Muscle of leg (tissue), 3 donors: ENCODE measurements at regions not wholly inside any gene's neighbourhood (a gene's known extent, or its start where the extent isn't known, plus 50 kb on each side); places are given as distances from the start of the nearest gene placed in this dataset.
A peak's percentile ranks its signal among the peaks of the same experiment; 100 is the strongest.
"Not testable (repeated sequence)": the region's sequence is repeated elsewhere in the genome, so short reads cannot be mapped to it uniquely, and the experiment has no call there.

ENCODE experiments used
- DNase-seq: peaks from one replicate; pipeline ENCODE4 v3.0.0; 2013
- H3K27ac ChIP-seq: one replicate; pipeline ENCODE4 v1.5.1; 2013; ENCODE audit warnings: mild to moderate bottlenecking, low read length, control low read depth
- H3K27me3 ChIP-seq: one replicate; pipeline ENCODE4 v1.6.1; 2013; ENCODE audit warnings: low read length; ENCODE audit not compliant: control insufficient read depth, insufficient read depth
- H3K36me3 ChIP-seq: one replicate; pipeline ENCODE4 v1.6.1; 2013; ENCODE audit warnings: low read length; ENCODE audit not compliant: control insufficient read depth, insufficient read depth
- H3K4me1 ChIP-seq: one replicate; pipeline ENCODE4 v1.6.1; 2013; ENCODE audit warnings: low read length; ENCODE audit not compliant: control insufficient read depth, insufficient read depth
- H3K4me3 ChIP-seq: one replicate; pipeline ENCODE4 v1.5.1; 2013; ENCODE audit warnings: low read length, control low read depth
- H3K9me3 ChIP-seq: replicated peaks from 2 replicates; pipeline ENCODE4 v1.6.1; 2013; ENCODE audit warnings: low read depth, low read length; ENCODE audit not compliant: control insufficient read depth
- WGBS: methylation state at CpG from one replicate; pipeline ENCODE4 v1.1.5; 2013; ENCODE audit warnings: missing lambda C conversion rate; ENCODE audit not compliant: insufficient coverage; 5-methylcytosine and 5-hydroxymethylcytosine counted together

- no peak for DNase-seq
- 92% methylated on average over 4 of the region's 5 CpGs for WGBS
- H3K4me1 ChIP-seq, result no peaks in the 10 kb centered on the region
- H3K27me3 ChIP-seq, result peaks cover 2% of the 10 kb centered on the region
- H3K36me3 ChIP-seq, result no peaks in the 10 kb centered on the region
- no peaks in the 10 kb centered on the region for H3K9me3 ChIP-seq
- H3K27ac ChIP-seq, result no peak overlapping the region
- no peak overlapping the region for H3K4me3 ChIP-seq
These were observed 253.9 kb downstream of the AGTPBP1 start for GRCh38 chr9:85487872-85488271.

DNA sequence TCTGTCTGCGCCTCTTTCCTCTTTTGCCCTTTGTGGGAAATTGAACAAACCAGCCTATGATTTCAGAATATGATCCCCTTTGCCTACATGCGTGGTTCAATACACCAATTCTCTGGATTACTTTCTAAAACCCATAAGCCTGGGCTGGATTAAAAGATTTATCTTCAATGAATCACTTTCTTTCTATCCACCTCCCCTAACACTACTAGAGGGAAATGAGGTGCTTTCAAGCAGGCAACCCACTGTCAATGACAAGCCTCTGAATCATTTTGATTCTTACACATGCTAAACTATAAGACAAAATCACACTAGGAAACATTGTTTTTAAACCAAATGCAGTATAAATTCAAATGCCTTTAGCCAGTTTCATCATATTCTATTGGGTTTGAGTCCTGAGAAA, 257.5 kb downstream of the AGTPBP1 start:
- peaks cover 2% of the 10 kb centered on the region for H3K27me3 ChIP-seq
- no peaks in the 10 kb centered on the region for H3K9me3 ChIP-seq
- H3K27ac ChIP-seq, result no peak overlapping the region
- no peak overlapping the region for H3K4me3 ChIP-seq
- no CpG with 5 or more reads among the region's 2 CpGs for WGBS
- H3K36me3 ChIP-seq, result no peaks in the 10 kb centered on the region
- no peaks in the 10 kb centered on the region for H3K4me1 ChIP-seq
- no peak for DNase-seq

GRCh38 chr9:85483208-85483607, 258.5 kb downstream of the AGTPBP1 start:
- H3K36me3 ChIP-seq, result no peaks in the 10 kb centered on the region
- WGBS, result 69% methylated on average over 3 of the region's 4 CpGs
- DNase-seq, result peak; percentile 56

GRCh38 chr9:85479305-85479704, 262.4 kb downstream of the AGTPBP1 start:
- Histone ChIP-seq H3K9me3 (peaks cover 5% of the 10 kb centered on the region), H3K4me3 (no peak overlapping the region), H3K4me1 (no peaks in the 10 kb centered on the region), H3K27me3 (no peaks in the 10 kb centered on the region), H3K36me3 (no peaks in the 10 kb centered on the region), H3K27ac (no peak overlapping the region)
- WGBS, result 67% methylated on average over 1 of the region's 1 CpG
- no peak for DNase-seq

More at GRCh38 chr9:85483208-85483607, 258.5 kb downstream of the AGTPBP1 start:
- Histone ChIP-seq H3K4me1 (no peaks in the 10 kb centered on the region), H3K27me3 (peaks cover 2% of the 10 kb centered on the region), H3K4me3 (no peak overlapping the region), H3K9me3 (no peaks in the 10 kb centered on the region), H3K27ac (no peak overlapping the region)

DNA sequence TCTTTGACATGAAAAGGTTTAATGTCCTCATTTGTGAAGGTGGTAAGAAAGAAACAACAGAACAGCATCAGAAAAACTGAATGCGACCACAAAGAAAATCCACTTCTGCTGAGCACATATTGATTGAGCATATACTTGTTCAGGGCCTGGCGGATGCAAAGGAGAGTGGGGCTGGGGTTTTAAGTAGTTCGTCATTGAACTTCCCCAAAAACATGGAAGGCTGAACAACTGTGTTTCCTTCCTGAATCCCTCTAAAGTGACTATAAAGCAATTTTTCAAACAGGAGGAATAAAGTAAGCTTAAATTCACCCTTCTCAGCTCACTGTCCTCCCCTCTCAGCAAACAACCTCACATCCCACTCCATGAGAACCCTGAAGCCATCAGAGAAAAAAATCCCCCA, 262.9 kb downstream of the AGTPBP1 start:
- peak; percentile 69 for DNase-seq
- no CpG with 5 or more reads among the region's 3 CpGs for WGBS

GRCh38 chr9:85474896-85475295, 266.9 kb downstream of the AGTPBP1 start:
- H3K36me3 ChIP-seq, DNase-seq, H3K9me3 ChIP-seq, H3K27ac ChIP-seq, H3K27me3 ChIP-seq, H3K4me1 ChIP-seq, H3K4me3 ChIP-seq: not testable (repeated sequence)

More for the DNA sequence above, 262.9 kb downstream of the AGTPBP1 start:
- H3K27ac ChIP-seq, result no peak overlapping the region
- no peaks in the 10 kb centered on the region for H3K36me3 ChIP-seq
- H3K9me3 ChIP-seq, result peaks cover 5% of the 10 kb centered on the region
- no peaks in the 10 kb centered on the region for H3K4me1 ChIP-seq
- no peak overlapping the region for H3K4me3 ChIP-seq
- H3K27me3 ChIP-seq, result no peaks in the 10 kb centered on the region

DNA sequence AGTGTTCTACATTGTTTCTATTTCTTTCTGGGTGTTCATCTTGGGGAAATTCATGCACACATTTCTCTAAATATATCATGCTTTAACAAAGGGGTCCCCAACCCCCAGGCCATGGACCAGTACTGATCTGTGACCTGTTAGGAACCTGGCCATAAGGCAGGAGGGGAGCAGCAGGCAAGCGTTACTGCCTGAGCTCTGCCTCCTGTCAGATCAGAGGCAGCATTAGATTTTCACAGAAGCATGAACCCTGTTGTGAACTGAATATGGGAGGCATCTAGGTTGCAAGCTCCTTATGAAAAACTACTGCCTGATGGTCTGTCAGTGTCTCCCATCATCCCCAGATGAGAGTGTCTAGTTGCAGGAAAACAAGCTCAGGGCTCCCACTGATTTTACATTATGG, 270.0 kb downstream of the AGTPBP1 start:
- Histone ChIP-seq H3K9me3 (peaks cover 5% of the 10 kb centered on the region), H3K36me3 (no peaks in the 10 kb centered on the region), H3K27me3 (no peaks in the 10 kb centered on the region), H3K4me1 (no peaks in the 10 kb centered on the region), H3K27ac (no peak overlapping the region), H3K4me3 (no peak overlapping the region)
- DNase-seq, result no peak
- WGBS, result 60% methylated on average over 1 of the region's 1 CpG

GRCh38 chr9:85469041-85469440, 272.7 kb downstream of the AGTPBP1 start:
- no peak overlapping the region for H3K27ac ChIP-seq
- 85% methylated on average over 6 of the region's 10 CpGs for WGBS
- no peaks in the 10 kb centered on the region for H3K27me3 ChIP-seq
- no peak overlapping the region for H3K4me3 ChIP-seq
- no peak for DNase-seq
- H3K4me1 ChIP-seq, result no peaks in the 10 kb centered on the region
- no peaks in the 10 kb centered on the region for H3K9me3 ChIP-seq
- no peaks in the 10 kb centered on the region for H3K36me3 ChIP-seq

DNA sequence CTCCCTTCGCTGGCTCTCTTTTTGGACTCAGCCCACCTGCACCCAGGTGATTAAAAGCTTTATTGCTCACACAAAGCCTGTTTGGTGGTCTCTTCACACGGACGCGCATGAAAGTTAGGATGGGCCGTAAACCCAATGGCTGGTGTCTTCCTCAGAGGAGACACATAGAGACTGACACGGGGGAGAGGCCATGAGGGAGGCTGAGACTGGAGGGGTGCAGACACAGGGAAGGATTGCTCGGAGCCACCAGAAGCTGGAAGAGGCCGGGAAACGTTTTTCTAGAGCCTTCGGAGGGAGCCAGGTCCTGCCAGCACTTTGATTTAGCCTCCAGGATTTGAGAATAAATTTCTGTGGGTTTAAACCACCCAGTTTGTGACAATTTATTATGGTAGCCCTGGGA, 274.9 kb downstream of the AGTPBP1 start:
- Histone ChIP-seq H3K36me3 (no peaks in the 10 kb centered on the region), H3K4me1 (no peaks in the 10 kb centered on the region), H3K4me3 (no peak overlapping the region), H3K9me3 (no peaks in the 10 kb centered on the region), H3K27me3 (no peaks in the 10 kb centered on the region), H3K27ac (no peak overlapping the region)
- no peak for DNase-seq
- 89% methylated on average over 3 of the region's 10 CpGs for WGBS

DNA sequence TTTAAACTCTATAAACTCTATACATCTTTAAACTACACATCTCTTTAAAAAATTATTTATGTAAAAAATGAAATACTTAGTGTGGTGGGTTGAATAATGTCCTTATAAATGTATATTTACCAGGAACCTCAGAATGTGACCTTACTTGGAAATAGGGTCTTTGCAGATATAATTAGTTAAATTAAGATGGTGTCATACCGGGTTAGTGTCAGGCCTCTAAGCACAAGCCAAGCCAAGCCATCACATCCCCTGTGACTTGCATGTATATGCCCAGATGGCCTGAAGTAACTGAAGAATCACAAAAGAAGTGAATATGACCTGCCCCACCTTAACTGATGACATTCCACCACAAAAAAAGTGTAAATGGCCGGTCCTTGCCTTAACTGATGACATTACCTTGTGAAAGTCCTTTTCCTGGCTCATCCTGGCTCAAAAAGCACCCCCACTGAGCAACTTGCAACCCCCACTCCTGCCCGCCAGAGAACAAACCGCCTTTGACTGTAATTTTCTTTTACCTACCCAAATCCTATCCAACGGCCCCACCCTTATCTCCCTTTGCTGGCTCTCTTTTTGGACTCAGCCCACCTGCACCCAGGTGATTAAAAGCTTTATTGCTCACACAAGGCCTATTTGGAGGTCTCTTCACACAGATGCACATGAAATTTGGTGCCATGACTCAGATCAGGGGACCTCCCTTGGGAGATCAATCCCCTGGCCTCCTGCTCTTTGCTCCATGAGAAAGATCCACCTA, 283.5 kb downstream of the AGTPBP1 start:
- not testable (repeated sequence) for H3K4me3 ChIP-seq, H3K27ac ChIP-seq, H3K36me3 ChIP-seq, H3K9me3 ChIP-seq, H3K4me1 ChIP-seq, DNase-seq, H3K27me3 ChIP-seq
- WGBS, result 98% methylated on average over 4 of the region's 5 CpGs

GRCh38 chr9:85453850-85454249, 287.9 kb downstream of the AGTPBP1 start:
- Histone ChIP-seq H3K27me3 (no peaks in the 10 kb centered on the region), H3K27ac (no peak overlapping the region), H3K36me3 (no peaks in the 10 kb centered on the region), H3K4me1 (no peaks in the 10 kb centered on the region), H3K4me3 (no peak overlapping the region), H3K9me3 (no peaks in the 10 kb centered on the region)
- peak; percentile 46 for DNase-seq
- no CpG with 5 or more reads among the region's 5 CpGs for WGBS
